Gastroesophageal sphincter (tissue), 4 donors: ENCODE measurements at regions not wholly inside any gene's neighbourhood (a gene's known extent, or its start where the extent isn't known, plus 50 kb on each side); places are given as distances from the start of the nearest gene placed in this dataset.

Experiments
- ATAC-seq: fragments of 150-250 bp; one replicate; pipeline ENCODE4 v1.9.1; 2016; ENCODE audit warnings: mild to moderate bottlenecking, moderate library complexity
- H3K27ac ChIP-seq, 4 donors: fragments of 200-600 bp; sonication (generic) in 3 of 4; 1 replicate in 3 of 4; 2 replicates in 1 of 4; pipeline ENCODE4 v1.5.1; 2016 to 2019
- H3K27me3 ChIP-seq: fragments of 200-600 bp; sonication (generic); one replicate; pipeline ENCODE4 v1.5.1; 2019
- H3K36me3 ChIP-seq, 2 donors: fragments of 200-600 bp; sonication (generic); one replicate each; pipeline ENCODE4 v1.5.1; 2019; ENCODE audit warnings: control low read depth in 1 of 2
- H3K4me1 ChIP-seq, 3 donors: fragments of 200-600 bp; sonication (generic); 1 replicate in 2 of 3; 2 replicates in 1 of 3; pipeline ENCODE4 v1.5.1; 2016 to 2019; ENCODE audit warnings: control low read depth in 2 of 3
- H3K4me3 ChIP-seq, 2 donors: fragments of 200-600 bp; sonication (generic); one replicate each; pipeline ENCODE4 v1.5.1; 2019; ENCODE audit warnings: mild to moderate bottlenecking in 1 of 2, moderate library complexity in 1 of 2
- H3K9me3 ChIP-seq, 3 donors: fragments of 200-600 bp; sonication (generic); one replicate each; pipeline ENCODE4 v1.5.1; 2017 to 2019; ENCODE audit warnings: control low read depth in 2 of 3
- EP300 ChIP-seq: sonication (generic); formaldehyde crosslinking; IDR thresholded peaks from one replicate; pipeline ENCODE4 v1.6.1; 2017; ENCODE audit warnings: antibody characterized with exemption, mild to moderate bottlenecking
- POLR2A ChIP-seq, 2 donors: fragments of 450-650 bp; IDR thresholded peaks; one replicate each; pipeline ENCODE4 v1.6.1; 2017; ENCODE audit warnings: antibody characterized with exemption in 2 of 2, mild to moderate bottlenecking in 2 of 2, moderate library complexity in 1 of 2
- POLR2AphosphoS5 ChIP-seq: sonication (generic); formaldehyde crosslinking; IDR thresholded peaks from one replicate; pipeline ENCODE4 v1.6.1; 2017; ENCODE audit warnings: antibody characterized with exemption
- WGBS, 2 donors: methylation state at CpG; one replicate each; pipeline ENCODE4 v1.1.5; 2018; ENCODE audit warnings: low coverage in 1 of 2; 5-methylcytosine and 5-hydroxymethylcytosine counted together
- TF ChIP-seq, protein P1 (sequence below), 4 experiments: fragments of 200-600 bp in 2 of 4; fragments of 450-650 bp in 2 of 4; sonication (generic) in 1 of 4; IDR thresholded peaks; one replicate each; pipeline ENCODE4 v1.5.1; 2017 to 2019; ENCODE audit warnings: antibody characterized with exemption in 4 of 4, mild to moderate bottlenecking in 2 of 4, moderate library complexity in 2 of 4

DNA sequence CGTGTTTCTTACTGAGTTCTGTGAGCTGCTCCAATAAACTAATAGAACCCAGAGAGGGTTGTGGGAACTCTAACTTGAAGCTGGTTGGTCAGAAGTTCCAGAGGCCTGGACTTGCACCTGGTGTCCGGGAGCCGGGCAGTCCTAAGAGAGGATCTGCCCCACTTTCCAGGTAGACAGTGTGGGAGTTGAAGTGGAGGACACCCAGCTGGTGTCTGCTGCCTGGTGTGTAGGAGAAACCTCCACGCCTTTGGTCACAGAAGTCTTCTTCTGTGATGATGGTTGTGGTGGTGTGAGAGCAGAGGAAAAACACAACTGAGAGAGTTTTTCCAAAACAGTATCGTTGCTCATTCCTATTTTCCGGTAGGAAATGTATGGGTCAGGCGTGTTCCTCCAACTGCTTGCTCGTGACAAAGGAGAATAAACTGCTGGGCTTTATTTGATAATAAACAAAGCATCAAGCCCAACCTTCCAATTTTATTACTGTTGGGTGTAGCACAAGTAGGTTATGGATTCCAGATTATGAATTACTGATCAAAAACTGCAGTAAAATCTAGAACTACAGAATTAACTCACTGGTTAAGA, 137.0 kb downstream of the KLF13 start:
- no peak overlapping the region for H3K4me3 ChIP-seq
- WGBS, 2 donors: 70 to 85% methylated on average over 5 to 6 of the region's 8 CpGs
- peaks cover 9% of the 10 kb centered on the region for H3K27me3 ChIP-seq
- ATAC-seq: no peak
- no peaks in the 10 kb centered on the region for H3K9me3 ChIP-seq
- no peaks in the 10 kb centered on the region for H3K36me3 ChIP-seq
- no peaks in the 10 kb centered on the region for H3K4me1 ChIP-seq
- no peak overlapping the region for H3K27ac ChIP-seq
- TF ChIP-seq POLR2A (IDR thresholded peaks at IDR 0.05) (no peak), EP300 (no peak), POLR2AphosphoS5 (no peak)
- TF ChIP-seq, protein P1, sequence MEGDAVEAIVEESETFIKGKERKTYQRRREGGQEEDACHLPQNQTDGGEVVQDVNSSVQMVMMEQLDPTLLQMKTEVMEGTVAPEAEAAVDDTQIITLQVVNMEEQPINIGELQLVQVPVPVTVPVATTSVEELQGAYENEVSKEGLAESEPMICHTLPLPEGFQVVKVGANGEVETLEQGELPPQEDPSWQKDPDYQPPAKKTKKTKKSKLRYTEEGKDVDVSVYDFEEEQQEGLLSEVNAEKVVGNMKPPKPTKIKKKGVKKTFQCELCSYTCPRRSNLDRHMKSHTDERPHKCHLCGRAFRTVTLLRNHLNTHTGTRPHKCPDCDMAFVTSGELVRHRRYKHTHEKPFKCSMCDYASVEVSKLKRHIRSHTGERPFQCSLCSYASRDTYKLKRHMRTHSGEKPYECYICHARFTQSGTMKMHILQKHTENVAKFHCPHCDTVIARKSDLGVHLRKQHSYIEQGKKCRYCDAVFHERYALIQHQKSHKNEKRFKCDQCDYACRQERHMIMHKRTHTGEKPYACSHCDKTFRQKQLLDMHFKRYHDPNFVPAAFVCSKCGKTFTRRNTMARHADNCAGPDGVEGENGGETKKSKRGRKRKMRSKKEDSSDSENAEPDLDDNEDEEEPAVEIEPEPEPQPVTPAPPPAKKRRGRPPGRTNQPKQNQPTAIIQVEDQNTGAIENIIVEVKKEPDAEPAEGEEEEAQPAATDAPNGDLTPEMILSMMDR (IDR thresholded peaks at IDR 0.05): no peak

DNA sequence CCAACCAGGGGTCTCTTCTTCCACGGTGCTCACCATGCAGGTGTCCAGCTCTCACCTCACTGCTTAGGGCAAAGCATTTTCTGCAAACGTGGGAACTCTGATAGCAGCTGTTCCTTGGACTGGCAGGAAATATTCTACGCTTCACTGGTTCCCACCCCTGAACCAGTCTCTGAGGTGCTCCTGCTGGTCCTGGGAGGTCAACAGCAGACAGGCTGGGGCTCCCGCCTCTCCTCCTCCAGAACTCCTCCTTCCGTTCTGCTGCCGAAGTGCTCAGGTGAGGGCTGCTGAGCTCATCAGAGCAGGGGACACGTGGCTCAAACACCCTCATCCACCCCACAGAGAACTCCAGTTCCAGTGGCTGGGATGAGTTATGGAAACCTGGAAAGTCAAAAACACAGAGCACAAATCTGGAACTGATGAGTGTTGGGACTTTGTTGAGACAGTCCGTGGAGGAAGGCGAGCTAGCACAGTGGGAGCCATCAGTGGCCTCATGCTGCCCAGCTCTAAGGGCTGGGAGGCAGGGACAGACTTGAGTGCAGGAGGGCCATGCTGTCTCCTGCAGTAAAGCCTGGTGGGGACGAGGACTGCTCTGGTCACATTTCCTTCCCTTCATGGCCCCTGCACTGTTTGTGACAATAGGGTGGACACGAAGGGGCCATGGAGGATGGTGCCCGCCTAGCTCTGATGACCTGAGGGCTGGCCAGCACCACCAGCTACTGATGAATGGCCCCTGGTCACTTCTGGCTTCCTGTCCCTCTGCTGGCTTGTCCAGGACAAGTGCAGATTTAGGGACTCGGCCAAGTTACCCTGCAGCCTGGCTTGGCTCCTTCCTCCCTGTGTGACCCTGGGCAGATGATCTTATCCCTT, 137.8 kb downstream of the KLF13 start:
- 57 to 76% methylated on average over 1 to 3 of the region's 13 CpGs for WGBS, 2 donors
- TF ChIP-seq EP300: no peak
- TF ChIP-seq POLR2A (IDR thresholded peaks at IDR 0.05): no peak
- TF ChIP-seq POLR2AphosphoS5: no peak
- TF ChIP-seq, protein P1 (IDR thresholded peaks at IDR 0.05): no peak
- H3K27me3 ChIP-seq: peaks cover 18% of the 10 kb centered on the region
- no peak for ATAC-seq
- H3K4me1 ChIP-seq: no peaks in the 10 kb centered on the region
- H3K9me3 ChIP-seq: no peaks in the 10 kb centered on the region
- no peak overlapping the region for H3K4me3 ChIP-seq
- no peak overlapping the region for H3K27ac ChIP-seq
- no peaks in the 10 kb centered on the region for H3K36me3 ChIP-seq

DNA sequence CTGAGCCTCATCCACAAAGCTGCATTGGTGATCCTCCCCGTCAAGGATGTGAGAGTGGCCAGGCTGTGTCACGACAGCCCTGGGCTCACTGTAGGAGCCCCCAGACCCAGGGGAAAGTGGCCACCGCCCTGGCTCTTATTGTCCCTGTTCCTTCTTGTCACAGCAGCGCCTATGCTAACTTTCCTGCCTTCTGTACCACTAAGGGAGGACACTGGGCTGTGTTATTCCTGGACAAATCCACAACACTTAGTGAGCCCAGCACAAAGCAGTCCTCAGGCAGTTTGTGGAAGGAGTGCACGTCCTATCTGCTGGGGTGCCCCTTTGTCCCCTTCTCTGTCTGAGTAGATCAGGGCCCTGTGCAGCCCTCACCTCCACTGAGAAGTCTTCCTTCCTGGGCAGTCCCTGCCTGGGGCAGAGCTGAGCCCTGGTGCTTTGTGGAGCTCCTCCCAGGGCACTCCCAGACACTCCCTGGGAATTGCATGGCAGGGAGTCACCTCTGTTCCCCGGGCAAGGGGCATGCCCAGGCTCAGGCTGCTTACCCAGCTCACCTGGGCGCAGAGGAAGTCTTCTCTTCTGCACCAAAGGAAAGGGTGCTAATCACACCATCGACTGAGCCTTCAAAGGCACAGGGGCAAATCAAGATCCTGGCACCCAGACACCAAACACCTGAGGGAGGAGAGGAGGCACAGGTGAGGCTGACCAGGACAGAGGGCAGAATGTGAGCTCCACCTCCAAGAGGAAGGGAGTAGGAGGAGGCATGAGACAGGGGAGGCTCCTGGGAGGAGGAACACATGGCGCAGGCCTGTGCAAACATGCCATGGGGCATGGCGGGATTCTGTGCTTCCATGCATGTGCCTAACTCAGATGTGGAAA, 138.7 kb downstream of the KLF13 start:
- ATAC-seq: no peak
- no peak overlapping the region for H3K27ac ChIP-seq
- WGBS, 2 donors: 66 to 90% methylated on average over 2 to 4 of the region's 10 CpGs
- H3K27me3 ChIP-seq: peaks cover 23% of the 10 kb centered on the region
- H3K4me3 ChIP-seq: no peak overlapping the region
- TF ChIP-seq POLR2AphosphoS5: no peak
- no peak for TF ChIP-seq POLR2A (IDR thresholded peaks at IDR 0.05)
- no peak for TF ChIP-seq EP300
- TF ChIP-seq, protein P1 (IDR thresholded peaks at IDR 0.05): no peak
- no peaks in the 10 kb centered on the region for H3K36me3 ChIP-seq
- H3K9me3 ChIP-seq: no peaks in the 10 kb centered on the region
- H3K4me1 ChIP-seq: no peaks in the 10 kb centered on the region

DNA sequence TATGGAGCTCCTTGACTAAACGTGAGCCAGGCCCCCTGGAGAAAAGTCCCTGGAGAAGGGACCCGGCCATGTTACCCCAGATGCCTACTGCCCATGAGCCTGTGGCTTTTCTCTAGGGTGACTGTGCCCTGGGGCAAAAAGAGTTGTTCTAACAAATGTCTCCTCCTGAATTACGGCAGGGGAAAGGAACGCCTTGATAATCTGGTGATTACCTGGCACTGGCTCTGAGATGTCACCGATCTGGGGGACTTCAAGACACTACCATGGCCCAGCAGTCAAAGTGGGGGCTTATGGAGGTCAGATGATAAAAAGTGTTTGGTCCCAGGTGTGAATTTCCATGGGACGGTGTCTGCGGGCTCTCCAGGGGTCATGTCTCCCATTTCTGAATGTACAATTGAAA, 140.7 kb downstream of the KLF13 start:
- Histone ChIP-seq H3K9me3 (no peaks in the 10 kb centered on the region), H3K27ac (no peak overlapping the region), H3K36me3 (no peaks in the 10 kb centered on the region), H3K4me1 (no peaks in the 10 kb centered on the region), H3K4me3 (no peak overlapping the region), H3K27me3 (peaks cover 23% of the 10 kb centered on the region)
- 84 to 93% methylated on average over 4 to 5 of the region's 7 CpGs for WGBS, 2 donors
- no peak for TF ChIP-seq POLR2A (IDR thresholded peaks at IDR 0.05)
- TF ChIP-seq, protein P1 (IDR thresholded peaks at IDR 0.05): no peak
- no peak for TF ChIP-seq POLR2AphosphoS5
- no peak for TF ChIP-seq EP300
- ATAC-seq: no peak
